Astrocyte (in vitro differentiated cells and primary cell): ENCODE measurements at regions not wholly inside any gene's neighbourhood (a gene's known extent, or its start where the extent isn't known, plus 50 kb on each side); places are given as distances from the start of the nearest gene placed in this dataset.
"Not testable (repeated sequence)": the region's sequence is repeated elsewhere in the genome, so short reads cannot be mapped to it uniquely, and the experiment has no call there.

Source experiments
- DNase-seq: peaks from one replicate; pipeline ENCODE4 v3.0.0-alpha.2; 2010; ENCODE audit warnings: low read depth
- FAIRE-seq: peaks from 2 replicates; lab custom pipeline; 2011; peaks lifted over from hg19 to GRCh38; lab: Jason Lieb, UNC
- H2AFZ ChIP-seq: 2 replicates; pipeline ENCODE4 v1.6.0; 2012; ENCODE audit warnings: low read depth, low read length, inconsistent platforms
- H3K27ac ChIP-seq: 2 replicates; pipeline ENCODE4 v1.5.1; 2011; ENCODE audit warnings: low read depth, low read length, inconsistent platforms
- H3K27me3 ChIP-seq: 2 replicates; pipeline ENCODE4 v1.6.0; 2011; ENCODE audit warnings: low read length, inconsistent platforms; ENCODE audit not compliant: insufficient read depth
- H3K36me3 ChIP-seq: 2 replicates; pipeline ENCODE4 v1.5.1; 2011; ENCODE audit warnings: low read length, inconsistent platforms; ENCODE audit not compliant: insufficient read depth
- H3K4me1 ChIP-seq: 2 replicates; pipeline ENCODE4 v1.5.1; 2011; ENCODE audit warnings: low read length, inconsistent platforms; ENCODE audit not compliant: insufficient read depth
- H3K4me2 ChIP-seq: 2 replicates; pipeline ENCODE4 v1.6.0; 2012; ENCODE audit warnings: low read length, inconsistent platforms
- H3K4me3 ChIP-seq: 2 replicates; pipeline ENCODE4 v1.5.1; 2011; ENCODE audit warnings: low read depth, mild to moderate bottlenecking, low read length, inconsistent platforms; ENCODE audit not compliant: insufficient read depth
- H3K79me2 ChIP-seq: 2 replicates; pipeline ENCODE4 v1.6.0; 2012; ENCODE audit warnings: mild to moderate bottlenecking, low read length, inconsistent platforms; ENCODE audit not compliant: insufficient read depth
- H3K9ac ChIP-seq: 2 replicates; pipeline ENCODE4 v1.6.0; 2012; ENCODE audit warnings: mild to moderate bottlenecking, low read length, inconsistent platforms
- H3K9me3 ChIP-seq: 2 replicates; pipeline ENCODE4 v1.5.1; 2012; ENCODE audit warnings: low read depth, mild to moderate bottlenecking, low read length, inconsistent platforms; ENCODE audit not compliant: insufficient read depth
- H4K20me1 ChIP-seq: 2 replicates; pipeline ENCODE4 v1.6.0; 2012; ENCODE audit warnings: low read length, inconsistent platforms; ENCODE audit not compliant: insufficient read depth
- H3K27ac Mint-ChIP-seq: one replicate; pipeline ENCODE4 v1.8.0; 2021; ENCODE audit warnings: mild to moderate bottlenecking, mixed read lengths; ENCODE audit not compliant: unreplicated experiment
- H3K27me3 Mint-ChIP-seq: one replicate; pipeline ENCODE4 v1.8.0; 2021; ENCODE audit warnings: low read depth, mixed read lengths; ENCODE audit not compliant: unreplicated experiment
- H3K36me3 Mint-ChIP-seq: one replicate; pipeline ENCODE4 v1.8.0; 2021; ENCODE audit warnings: low read depth, mixed read lengths; ENCODE audit not compliant: unreplicated experiment
- H3K4me1 Mint-ChIP-seq: one replicate; pipeline ENCODE4 v1.8.0; 2021; ENCODE audit warnings: low read depth, mixed read lengths; ENCODE audit not compliant: unreplicated experiment
- H3K4me3 Mint-ChIP-seq: one replicate; pipeline ENCODE4 v1.8.0; 2021; ENCODE audit warnings: mild to moderate bottlenecking, moderate library complexity, mixed read lengths; ENCODE audit not compliant: unreplicated experiment
- H3K9me3 Mint-ChIP-seq: one replicate; pipeline ENCODE4 v1.8.0; 2021; ENCODE audit warnings: mild to moderate bottlenecking, mixed read lengths; ENCODE audit not compliant: unreplicated experiment
- CTCF ChIP-seq: IDR thresholded peaks from 2 replicates; pipeline ENCODE4 v1.5.1; 2011; ENCODE audit warnings: low read depth, mild to moderate bottlenecking, inconsistent platforms, low read length, moderate library complexity; ENCODE audit not compliant: insufficient read depth
- EZH2 ChIP-seq: IDR thresholded peaks from 2 replicates; pipeline ENCODE4 v1.6.1; 2012; ENCODE audit warnings: mild to moderate bottlenecking, low read length, inconsistent platforms; ENCODE audit not compliant: insufficient read depth

DNA sequence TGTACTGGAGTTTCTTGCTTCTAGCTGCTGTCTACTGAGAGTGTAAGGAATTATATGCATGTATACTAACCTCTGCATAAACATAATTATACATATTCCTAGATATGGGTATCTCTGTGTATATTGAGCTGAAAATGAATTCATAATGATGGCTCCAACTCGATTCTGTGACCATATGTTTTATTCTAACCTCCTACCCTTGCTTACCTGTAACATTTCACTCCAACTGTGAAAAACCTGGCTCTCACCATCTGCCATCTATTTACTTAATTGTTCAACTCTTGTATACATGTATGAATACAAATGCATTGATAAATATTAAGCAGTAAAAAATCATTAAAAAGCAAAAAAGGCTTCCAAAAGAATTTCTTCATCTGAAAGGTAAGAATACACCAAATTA, 1729.5 kb upstream of the SPRY2 start:
- Mint-ChIP-seq H3K9me3 (peaks cover 3% of the 10 kb centered on the region), H3K4me3 (no peak overlapping the region), H3K27ac (no peak overlapping the region), H3K27me3 (no peaks in the 10 kb centered on the region), H3K4me1 (no peaks in the 10 kb centered on the region), H3K36me3 (no peaks in the 10 kb centered on the region)
- no peak overlapping the region for H3K9ac ChIP-seq
- no peaks in the 10 kb centered on the region for H3K27me3 ChIP-seq
- H3K4me3 ChIP-seq: no peak overlapping the region
- TF ChIP-seq EZH2 (no peak), CTCF (no peak)
- no peaks in the 10 kb centered on the region for H3K9me3 ChIP-seq
- H3K4me1 ChIP-seq: no peaks in the 10 kb centered on the region
- H3K79me2 ChIP-seq: no peaks in the 10 kb centered on the region
- no peaks in the 10 kb centered on the region for H3K36me3 ChIP-seq
- no peak overlapping the region for H3K4me2 ChIP-seq
- no peak overlapping the region for H2AFZ ChIP-seq
- FAIRE-seq (no peak), DNase-seq (no peak)
- H3K27ac ChIP-seq: no peak overlapping the region
- no peaks in the 10 kb centered on the region for H4K20me1 ChIP-seq

DNA sequence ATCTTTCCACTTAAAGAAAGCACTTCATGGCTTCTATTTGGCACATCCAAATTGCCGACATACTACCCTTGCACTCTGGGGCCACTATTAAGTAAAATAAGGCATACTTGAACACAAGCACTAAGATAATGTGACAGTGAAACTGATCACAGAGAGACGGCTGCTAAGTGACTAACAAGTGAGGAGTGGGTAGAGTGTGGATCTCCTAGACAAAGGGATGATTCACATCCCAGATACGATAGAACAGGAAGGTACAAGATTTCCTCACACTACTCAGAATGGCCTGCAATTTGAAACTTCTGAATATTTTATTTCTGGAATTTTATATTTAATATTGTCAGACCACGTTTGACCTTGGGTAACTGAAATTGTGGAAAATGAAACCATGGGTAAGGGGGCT, 1721.8 kb upstream of the SPRY2 start:
- DNase-seq (peak; percentile 1), FAIRE-seq (no peak)
- no peak for TF ChIP-seq EZH2
- TF ChIP-seq CTCF: no peak
- no peaks in the 10 kb centered on the region for H3K9me3 ChIP-seq
- H4K20me1 ChIP-seq: no peaks in the 10 kb centered on the region
- no peak overlapping the region for H3K9ac ChIP-seq
- H3K36me3 Mint-ChIP-seq: no peaks in the 10 kb centered on the region
- no peaks in the 10 kb centered on the region for H3K79me2 ChIP-seq
- H3K4me1 ChIP-seq: no peaks in the 10 kb centered on the region
- no peak overlapping the region for H3K27ac Mint-ChIP-seq
- H3K4me3 Mint-ChIP-seq: no peak overlapping the region
- H2AFZ ChIP-seq: no peak overlapping the region
- no peak overlapping the region for H3K4me3 ChIP-seq
- no peak overlapping the region for H3K4me2 ChIP-seq
- H3K36me3 ChIP-seq: no peaks in the 10 kb centered on the region
- no peaks in the 10 kb centered on the region for H3K27me3 ChIP-seq
- H3K9me3 Mint-ChIP-seq: no peaks in the 10 kb centered on the region
- peaks cover 5% of the 10 kb centered on the region for H3K4me1 Mint-ChIP-seq
- H3K27me3 Mint-ChIP-seq: no peaks in the 10 kb centered on the region
- no peak overlapping the region for H3K27ac ChIP-seq

- no peak for TF ChIP-seq EZH2
- TF ChIP-seq CTCF: no peak
- no peak overlapping the region for H3K4me3 Mint-ChIP-seq
- Histone ChIP-seq H3K4me2 (no peak overlapping the region), H3K9me3 (no peaks in the 10 kb centered on the region), H4K20me1 (no peaks in the 10 kb centered on the region), H3K4me3 (no peak overlapping the region), H3K79me2 (no peaks in the 10 kb centered on the region), H3K4me1 (no peaks in the 10 kb centered on the region), H2AFZ (no peak overlapping the region), H3K27me3 (no peaks in the 10 kb centered on the region), H3K9ac (no peak overlapping the region), H3K27ac (no peak overlapping the region), H3K36me3 (no peaks in the 10 kb centered on the region)
- DNase-seq: no peak
- H3K27me3 Mint-ChIP-seq: no peaks in the 10 kb centered on the region
- no peak overlapping the region for H3K27ac Mint-ChIP-seq
- H3K36me3 Mint-ChIP-seq: no peaks in the 10 kb centered on the region
- H3K9me3 Mint-ChIP-seq: peaks cover 1% of the 10 kb centered on the region
- no peak for FAIRE-seq
- H3K4me1 Mint-ChIP-seq: peaks cover 5% of the 10 kb centered on the region
These were observed 1717.4 kb upstream of the SPRY2 start for GRCh38 chr13:82058364-82058763.

DNA sequence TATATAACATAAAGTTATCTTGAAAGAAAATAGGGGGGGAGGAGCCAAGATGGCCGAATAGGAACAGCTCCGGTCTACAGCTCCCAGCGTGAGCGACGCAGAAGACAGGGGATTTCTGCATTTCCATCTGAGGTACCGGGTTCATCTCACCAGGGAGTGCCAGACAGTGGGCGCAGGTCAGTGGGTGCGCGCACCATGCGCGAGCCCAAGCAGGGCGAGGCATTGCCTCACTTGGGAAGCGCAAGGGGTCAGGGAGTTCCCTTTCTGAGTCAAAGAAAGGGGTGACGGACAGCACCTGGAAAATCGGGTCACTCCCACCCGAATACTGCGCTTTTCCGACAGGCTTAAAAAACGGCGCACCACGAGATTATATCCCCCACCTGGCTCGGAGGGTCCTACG, 1704.4 kb upstream of the SPRY2 start:
- H3K9me3 ChIP-seq, H3K27me3 Mint-ChIP-seq, H3K9ac ChIP-seq, H3K27ac Mint-ChIP-seq, H3K4me3 Mint-ChIP-seq, H3K4me2 ChIP-seq, H3K9me3 Mint-ChIP-seq, H3K4me1 ChIP-seq, H3K27me3 ChIP-seq, H3K4me1 Mint-ChIP-seq, H3K36me3 Mint-ChIP-seq, H4K20me1 ChIP-seq, H2AFZ ChIP-seq, H3K27ac ChIP-seq, H3K36me3 ChIP-seq, H3K4me3 ChIP-seq, FAIRE-seq, DNase-seq, H3K79me2 ChIP-seq: not testable (repeated sequence)
